ENCODE measurements at regions not wholly inside any gene's neighbourhood (a gene's known extent, or its start where the extent isn't known, plus 50 kb on each side); places are given as distances from the start of the nearest gene placed in this dataset.

DNA sequence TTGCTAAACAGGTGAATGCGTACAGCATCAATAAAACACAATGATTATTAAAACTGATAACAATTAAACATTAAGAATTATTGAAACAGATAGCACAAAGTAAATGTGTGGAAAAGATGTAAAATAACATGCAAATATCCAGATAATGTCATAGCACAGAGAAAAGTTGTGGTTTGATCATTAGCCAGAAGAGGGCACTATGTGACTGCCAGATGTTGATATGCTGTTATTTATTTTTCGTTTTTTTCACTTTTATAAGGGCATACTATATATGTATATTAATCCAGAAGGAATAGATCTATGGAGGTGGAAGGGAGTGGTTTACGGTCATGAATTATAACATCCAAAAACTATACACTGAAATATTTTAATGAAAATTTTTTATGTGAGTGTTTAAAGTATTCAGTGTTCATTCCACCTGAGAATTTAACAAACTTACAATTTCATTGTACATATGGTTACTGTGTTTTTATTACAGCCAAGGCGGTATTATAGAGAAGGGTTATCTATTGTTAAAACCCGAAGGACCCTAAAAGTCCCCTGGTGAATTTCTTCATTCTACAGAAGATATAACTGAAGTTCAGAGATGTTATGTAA lies 211.9 kb upstream of the UGT8 start:
- TF ChIP-seq POLR2A (IDR thresholded peaks at IDR 0.05) (no peak), POLR2AphosphoS5 (IDR thresholded peaks at IDR 0.05) (no peak), EP300 (IDR thresholded peaks at IDR 0.05) (no peak)
- TF ChIP-seq, protein P1, sequence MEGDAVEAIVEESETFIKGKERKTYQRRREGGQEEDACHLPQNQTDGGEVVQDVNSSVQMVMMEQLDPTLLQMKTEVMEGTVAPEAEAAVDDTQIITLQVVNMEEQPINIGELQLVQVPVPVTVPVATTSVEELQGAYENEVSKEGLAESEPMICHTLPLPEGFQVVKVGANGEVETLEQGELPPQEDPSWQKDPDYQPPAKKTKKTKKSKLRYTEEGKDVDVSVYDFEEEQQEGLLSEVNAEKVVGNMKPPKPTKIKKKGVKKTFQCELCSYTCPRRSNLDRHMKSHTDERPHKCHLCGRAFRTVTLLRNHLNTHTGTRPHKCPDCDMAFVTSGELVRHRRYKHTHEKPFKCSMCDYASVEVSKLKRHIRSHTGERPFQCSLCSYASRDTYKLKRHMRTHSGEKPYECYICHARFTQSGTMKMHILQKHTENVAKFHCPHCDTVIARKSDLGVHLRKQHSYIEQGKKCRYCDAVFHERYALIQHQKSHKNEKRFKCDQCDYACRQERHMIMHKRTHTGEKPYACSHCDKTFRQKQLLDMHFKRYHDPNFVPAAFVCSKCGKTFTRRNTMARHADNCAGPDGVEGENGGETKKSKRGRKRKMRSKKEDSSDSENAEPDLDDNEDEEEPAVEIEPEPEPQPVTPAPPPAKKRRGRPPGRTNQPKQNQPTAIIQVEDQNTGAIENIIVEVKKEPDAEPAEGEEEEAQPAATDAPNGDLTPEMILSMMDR (IDR thresholded peaks at IDR 0.05), result peak in 4 of 6 experiments; percentile 16 to 52 (median 51)

All from upper lobe of left lung (tissue), 4 donors.